K562 (cell line): ENCODE measurements at regions not wholly inside any gene's neighbourhood (a gene's known extent, or its start where the extent isn't known, plus 50 kb on each side); places are given as distances from the start of the nearest gene placed in this dataset.

Experiments used
- ATAC-seq: fragments of 200-7000 bp; cut with Tn5 transposase; 3 replicates; pipeline ENCODE4 v1.9.1; 2020; ENCODE audit warnings: moderate library complexity
- BruUV-seq: library from RNA; stranded (reverse); fragments of 400-500 nt; replicated peaks from 2 replicates; lab custom pipeline; 2021; lab: Mats Ljungman, UMichigan
- CTCF ChIA-PET: fragments of 300-600 bp; formaldehyde crosslinking; extraction: SDS; loops from one replicate; lab custom pipeline; 2021; ENCODE audit warnings: low intra/inter-chr PET ratio; lab: Yijun Ruan, JAX
- POLR2A ChIA-PET: fragments of 300-600, 350-650 bp; sonication (Branson Sonifier 250); formaldehyde crosslinking; extraction: SDS; loops from one replicate; lab custom pipeline; 2021; ENCODE audit warnings: antibody characterized with exemption, inconsistent platforms; lab: Yijun Ruan, JAX
- DNase-seq, 4 experiments: peaks; one replicate each; pipeline versions ENCODE4 v3.0.0 to v3.0.0-alpha.2; 2011 to 2018; ENCODE audit warnings: low spot score in 3 of 4, mixed read lengths in 3 of 4; ENCODE audit errors: extremely low read depth in 1 of 4
- FAIRE-seq: peaks from 2 replicates; lab custom pipeline; 2011; peaks lifted over from hg19 to GRCh38; lab: Jason Lieb, UNC
- H2AFZ ChIP-seq: 2 replicates; pipeline ENCODE4 v1.6.0; 2011; ENCODE audit warnings: low read depth, low read length, control low read depth, inconsistent platforms
- H3K27ac ChIP-seq: fragments of 200-600 bp; 3 replicates; pipeline ENCODE4 v1.8.0; 2011; ENCODE audit warnings: low read depth, mild to moderate bottlenecking, control low read depth, inconsistent platforms, low read length, moderate library complexity, mixed read lengths; ENCODE audit errors: extremely low read depth
- H3K27me3 ChIP-seq, 2 experiments: fragments of 300-600 bp in 1 of 2; 2 replicates in 1 of 2; 3 replicates in 1 of 2; pipeline versions ENCODE4 v1.6.0 to v1.8.0; 2011; ENCODE audit warnings: inconsistent platforms in 2 of 2, low read length in 2 of 2, mild to moderate bottlenecking in 1 of 2, mixed read lengths in 1 of 2, moderate library complexity in 1 of 2; ENCODE audit not compliant: control insufficient read depth in 2 of 2, insufficient read depth in 2 of 2
- H3K36me3 ChIP-seq: fragments of 300-600 bp; 3 replicates; pipeline ENCODE4 v1.8.0; 2011; ENCODE audit warnings: mild to moderate bottlenecking, low read length, inconsistent platforms; ENCODE audit not compliant: control insufficient read depth, insufficient read depth
- H3K4me1 ChIP-seq, 2 experiments: fragments of 200-600 bp in 1 of 2; replicated peaks in 1 of 2; 2 replicates in 1 of 2; 3 replicates in 1 of 2; pipeline versions ENCODE4 v1.5.1 to v1.8.0; 2011; ENCODE audit warnings: inconsistent platforms in 2 of 2, low read length in 2 of 2, mild to moderate bottlenecking in 1 of 2, mixed read lengths in 1 of 2, moderate library complexity in 1 of 2; ENCODE audit not compliant: control insufficient read depth in 2 of 2, insufficient read depth in 2 of 2
- H3K4me2 ChIP-seq: 2 replicates; pipeline ENCODE4 v1.6.1; 2011; ENCODE audit warnings: low read length, control low read depth, inconsistent platforms, mixed read lengths; ENCODE audit not compliant: insufficient read depth
- H3K4me3 ChIP-seq: fragments of 200-600 bp; sonication (generic), shearing (Covaris generic); 2 replicates; pipeline ENCODE4 v1.5.1; 2016; ENCODE audit warnings: control low read depth, inconsistent platforms
- H3K79me2 ChIP-seq: fragments of 200-600 bp; 3 replicates; pipeline ENCODE4 v1.8.0; 2011; ENCODE audit warnings: low read length, inconsistent platforms; ENCODE audit not compliant: control insufficient read depth, insufficient read depth
- H3K9ac ChIP-seq, 2 experiments: 2 replicates each; pipeline versions ENCODE4 v1.6.0 to v1.6.1; 2011; ENCODE audit warnings: low read depth in 2 of 2, low read length in 2 of 2, control low read depth in 1 of 2, inconsistent platforms in 1 of 2, mild to moderate bottlenecking in 1 of 2, mixed read lengths in 1 of 2; ENCODE audit not compliant: insufficient read depth in 1 of 2
- H3K9me1 ChIP-seq: one replicate; pipeline ENCODE4 v1.6.0; 2011; ENCODE audit warnings: inconsistent platforms, mild to moderate bottlenecking, low read length, moderate library complexity; ENCODE audit not compliant: control insufficient read depth, insufficient read depth
- H3K9me3 ChIP-seq: replicated peaks from 2 replicates; pipeline ENCODE4 v1.5.1; 2011; ENCODE audit warnings: low read depth, low read length, inconsistent platforms; ENCODE audit not compliant: control insufficient read depth, insufficient read depth
- H4K20me1 ChIP-seq: replicated peaks from 2 replicates; pipeline ENCODE4 v1.6.1; 2011; ENCODE audit warnings: low read length, inconsistent platforms, mixed read lengths; ENCODE audit not compliant: control insufficient read depth, insufficient read depth
- ELK3 ChIP-seq: fragments of 450-650 bp; formaldehyde crosslinking; IDR thresholded peaks from 2 replicates; pipeline ENCODE4 v1.4.0; 2020; ENCODE audit warnings: mild to moderate bottlenecking
- FOS ChIP-seq: IDR thresholded peaks from 3 replicates; pipeline ENCODE4 v1.6.1; 2011; ENCODE audit not compliant: insufficient read length; ENCODE audit errors: extremely low read depth
- GATAD2B ChIP-seq: fragments of 450-650 bp; IDR thresholded peaks from 2 replicates; pipeline ENCODE4 v1.6.1; 2017; ENCODE audit warnings: mild to moderate bottlenecking, borderline replicate concordance
- PHB2 ChIP-seq: fragments of 450-650 bp; IDR thresholded peaks from 2 replicates; pipeline ENCODE4 v1.6.1; 2017; ENCODE audit warnings: low read depth
- TAF9B ChIP-seq: fragments of 450-650 bp; IDR thresholded peaks from 2 replicates; pipeline ENCODE4 v1.6.1; 2018; ENCODE audit warnings: mild to moderate bottlenecking; ENCODE audit not compliant: partially characterized antibody
- WGBS: fragments of 100-300 bp; shearing (Covaris generic); methylation state at CpG from one replicate; pipeline ENCODE4 v1.1.6; 2016; ENCODE audit warnings: low coverage, mixed read lengths; ENCODE audit not compliant: insufficient coverage; ENCODE audit errors: missing lambda C conversion rate; 5-methylcytosine and 5-hydroxymethylcytosine counted together
- in situ Hi-C: fragments of 300-500 bp; cut with MboI; formaldehyde crosslinking; loops from 4 replicates; pipeline ENCODE4 v1.15.0; 2018; ENCODE audit warnings: inconsistent platforms, mixed read lengths
- intact Hi-C: fragments of 100-400 bp; cut with micrococcal nuclease; formaldehyde crosslinking; loops from 2 replicates; pipeline ENCODE4 v1.14.2; 2022

- no peak for TF ChIP-seq PHB2
- TF ChIP-seq GATAD2B = no peak
- TF ChIP-seq TAF9B = no peak
Observed at GRCh38 chr10:131698986-131699385, 201.8 kb upstream of the PPP2R2D start (continued).

- in situ Hi-C loops (no loop called here), intact Hi-C loops (no loop called here)
- Histone ChIP-seq H3K4me1 (no peaks in the 10 kb centered on the region), H3K4me3 (no peak overlapping the region), H3K27ac (no peak overlapping the region), H3K9ac (no peak overlapping the region), H2AFZ (no peak overlapping the region), H4K20me1 (no peaks in the 10 kb centered on the region), H3K79me2 (no peaks in the 10 kb centered on the region), H3K4me2 (no peak overlapping the region), H3K9me3 (no peaks in the 10 kb centered on the region), H3K36me3 (no peaks in the 10 kb centered on the region), H3K27me3 (peaks cover 0 to 7% of the 10 kb centered on the region in 2 experiments; a peak in 2 of 5 replicates), H3K9me1 (no peaks in the 10 kb centered on the region)
- ATAC-seq (no peak), FAIRE-seq (no peak), DNase-seq (no peak)
- ChIA-PET CTCF (no interaction called here), POLR2A (interaction anchor here (0.9 kb wide), 1 partner anchor 11 kb away, joined by 3 read pairs; no protein-coding TSS in a partner anchor)
- no TSS peak for BruUV-seq
- WGBS = 0% methylated on average over 7 of the region's 7 CpGs
- no peak for TF ChIP-seq ELK3
- TF ChIP-seq FOS = no peak
Observed at GRCh38 chr10:131700032-131700431, 200.8 kb upstream of the PPP2R2D start.
